ENCODE measurements at regions not wholly inside any gene's neighbourhood (a gene's known extent, or its start where the extent isn't known, plus 50 kb on each side); places are given as distances from the start of the nearest gene placed in this dataset.

DNA sequence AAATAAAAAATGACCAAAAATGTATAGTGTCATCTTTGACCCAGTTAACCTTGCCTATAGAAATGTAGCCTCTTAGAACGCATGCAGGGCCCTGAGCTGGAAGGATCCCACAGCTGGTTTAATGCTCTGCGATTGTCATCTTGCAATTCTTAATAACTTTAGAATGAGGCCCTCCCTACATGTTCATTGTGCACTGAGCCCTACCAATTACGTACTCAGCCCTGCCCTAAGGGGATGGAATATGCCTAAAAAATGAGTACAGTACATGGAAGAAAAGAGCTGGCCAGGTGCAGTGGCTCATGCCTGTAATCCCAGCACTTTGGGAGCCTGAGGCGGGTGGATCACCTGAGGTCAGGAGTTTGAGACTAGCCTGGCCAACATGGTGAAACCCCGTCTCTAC, 57.8 kb upstream of the BCAR3 start:
- TF ChIP-seq TAF1 (IDR thresholded peaks at IDR 0.05; ENCODE audit: low read depth) (no peak), EZH2 (IDR thresholded peaks at IDR 0.05; ENCODE audit: borderline replicate concordance, insufficient read depth, low read length, poor library complexity, severe bottlenecking) (no peak), RAD21 (conservative IDR thresholded peaks at IDR 0.05) (no peak), SMC3 (conservative IDR thresholded peaks at IDR 0.05; ENCODE audit: poor library complexity) (no peak)
- TF ChIP-seq, protein P1, sequence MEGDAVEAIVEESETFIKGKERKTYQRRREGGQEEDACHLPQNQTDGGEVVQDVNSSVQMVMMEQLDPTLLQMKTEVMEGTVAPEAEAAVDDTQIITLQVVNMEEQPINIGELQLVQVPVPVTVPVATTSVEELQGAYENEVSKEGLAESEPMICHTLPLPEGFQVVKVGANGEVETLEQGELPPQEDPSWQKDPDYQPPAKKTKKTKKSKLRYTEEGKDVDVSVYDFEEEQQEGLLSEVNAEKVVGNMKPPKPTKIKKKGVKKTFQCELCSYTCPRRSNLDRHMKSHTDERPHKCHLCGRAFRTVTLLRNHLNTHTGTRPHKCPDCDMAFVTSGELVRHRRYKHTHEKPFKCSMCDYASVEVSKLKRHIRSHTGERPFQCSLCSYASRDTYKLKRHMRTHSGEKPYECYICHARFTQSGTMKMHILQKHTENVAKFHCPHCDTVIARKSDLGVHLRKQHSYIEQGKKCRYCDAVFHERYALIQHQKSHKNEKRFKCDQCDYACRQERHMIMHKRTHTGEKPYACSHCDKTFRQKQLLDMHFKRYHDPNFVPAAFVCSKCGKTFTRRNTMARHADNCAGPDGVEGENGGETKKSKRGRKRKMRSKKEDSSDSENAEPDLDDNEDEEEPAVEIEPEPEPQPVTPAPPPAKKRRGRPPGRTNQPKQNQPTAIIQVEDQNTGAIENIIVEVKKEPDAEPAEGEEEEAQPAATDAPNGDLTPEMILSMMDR (IDR thresholded peaks at IDR 0.05; ENCODE audit: poor library complexity, severe bottlenecking) = no peak

All from neural cell (in vitro differentiated cells).